ENCODE measurements at regions not wholly inside any gene's neighbourhood (a gene's known extent, or its start where the extent isn't known, plus 50 kb on each side); places are given as distances from the start of the nearest gene placed in this dataset.

DNA sequence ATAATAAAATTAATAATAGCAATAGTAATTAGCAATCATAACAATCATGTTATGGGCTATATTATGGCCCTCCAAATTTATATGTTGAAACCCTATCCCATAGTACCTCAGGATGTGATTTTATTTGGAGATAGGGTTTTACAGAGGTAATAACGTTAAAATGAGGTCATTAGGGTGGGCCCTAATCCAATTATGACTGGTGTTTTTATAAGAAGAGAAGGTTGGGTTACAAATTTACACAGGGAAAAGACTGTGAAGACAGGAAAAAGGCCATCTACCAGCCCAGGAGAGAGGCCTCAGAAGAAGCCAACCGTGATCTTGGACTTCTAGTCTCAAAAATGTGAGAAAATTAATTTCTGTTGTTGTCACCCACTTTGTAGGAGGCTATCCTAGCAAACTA, 353.1 kb downstream of the CHL1 start:
- TF ChIP-seq POLR2A (IDR thresholded peaks at IDR 0.05; ENCODE audit: low read length) (no peak), GATA1 (IDR thresholded peaks at IDR 0.05; ENCODE audit: low read depth, low read length) (no peak)

Measured in erythroblast (primary cell).